ENCODE measurements at regions not wholly inside any gene's neighbourhood (a gene's known extent, or its start where the extent isn't known, plus 50 kb on each side); places are given as distances from the start of the nearest gene placed in this dataset.

DNA sequence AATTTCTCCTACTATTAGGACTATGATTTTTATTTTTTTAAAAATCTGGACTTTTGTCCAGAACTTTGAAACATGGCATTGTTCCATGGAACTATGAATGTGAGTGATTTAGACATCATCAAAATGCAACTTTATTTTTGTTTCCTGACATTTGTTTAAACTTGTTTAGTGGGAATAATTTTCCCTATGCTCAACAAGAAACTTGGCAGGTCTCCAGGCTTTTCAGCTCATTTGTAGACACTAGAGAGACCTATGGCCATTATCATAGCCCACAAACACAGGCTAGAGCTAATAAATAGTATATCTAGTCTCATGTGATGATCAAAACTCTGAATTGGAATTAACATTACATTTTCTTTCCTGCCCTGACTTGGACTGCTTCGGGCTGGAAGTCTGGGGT is 145.1 kb upstream of the CELF4 start:
- no peaks in the 10 kb centered on the region for H3K36me3 ChIP-seq
- H3K9me3 ChIP-seq: no peaks in the 10 kb centered on the region
- no peaks in the 10 kb centered on the region for H3K4me1 ChIP-seq
- intact Hi-C loops (cut with DNase I; ENCODE audit: low total_unique reads) (no loop called here), in situ Hi-C loops (cut with MboI; ENCODE audit: low pct_ligation_motif_present in 1 of 4, low pct_unique_long_range_greater_than_20kb in 1 of 4, low sequenced_read_pairs in 3 of 4) (no loop called here)
- WGBS, 2 donors (ENCODE audit: low coverage in 1 of 2): 40% methylated on average over 1 of the region's 1 CpG; no CpG with 5 or more reads in 1 of the 2 donors
- H3K27ac ChIP-seq: no peak overlapping the region
- no peak for DNase-seq
- no peaks in the 10 kb centered on the region for H3K27me3 ChIP-seq
- TF ChIP-seq, protein P1, sequence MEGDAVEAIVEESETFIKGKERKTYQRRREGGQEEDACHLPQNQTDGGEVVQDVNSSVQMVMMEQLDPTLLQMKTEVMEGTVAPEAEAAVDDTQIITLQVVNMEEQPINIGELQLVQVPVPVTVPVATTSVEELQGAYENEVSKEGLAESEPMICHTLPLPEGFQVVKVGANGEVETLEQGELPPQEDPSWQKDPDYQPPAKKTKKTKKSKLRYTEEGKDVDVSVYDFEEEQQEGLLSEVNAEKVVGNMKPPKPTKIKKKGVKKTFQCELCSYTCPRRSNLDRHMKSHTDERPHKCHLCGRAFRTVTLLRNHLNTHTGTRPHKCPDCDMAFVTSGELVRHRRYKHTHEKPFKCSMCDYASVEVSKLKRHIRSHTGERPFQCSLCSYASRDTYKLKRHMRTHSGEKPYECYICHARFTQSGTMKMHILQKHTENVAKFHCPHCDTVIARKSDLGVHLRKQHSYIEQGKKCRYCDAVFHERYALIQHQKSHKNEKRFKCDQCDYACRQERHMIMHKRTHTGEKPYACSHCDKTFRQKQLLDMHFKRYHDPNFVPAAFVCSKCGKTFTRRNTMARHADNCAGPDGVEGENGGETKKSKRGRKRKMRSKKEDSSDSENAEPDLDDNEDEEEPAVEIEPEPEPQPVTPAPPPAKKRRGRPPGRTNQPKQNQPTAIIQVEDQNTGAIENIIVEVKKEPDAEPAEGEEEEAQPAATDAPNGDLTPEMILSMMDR (IDR thresholded peaks at IDR 0.05): no peak
- TF ChIP-seq POLR2AphosphoS5 (IDR thresholded peaks at IDR 0.05) (no peak), EP300 (IDR thresholded peaks at IDR 0.05; ENCODE audit: low read depth) (no peak), POLR2A (IDR thresholded peaks at IDR 0.05) (no peak)
- H3K4me3 ChIP-seq: no peak overlapping the region

DNA sequence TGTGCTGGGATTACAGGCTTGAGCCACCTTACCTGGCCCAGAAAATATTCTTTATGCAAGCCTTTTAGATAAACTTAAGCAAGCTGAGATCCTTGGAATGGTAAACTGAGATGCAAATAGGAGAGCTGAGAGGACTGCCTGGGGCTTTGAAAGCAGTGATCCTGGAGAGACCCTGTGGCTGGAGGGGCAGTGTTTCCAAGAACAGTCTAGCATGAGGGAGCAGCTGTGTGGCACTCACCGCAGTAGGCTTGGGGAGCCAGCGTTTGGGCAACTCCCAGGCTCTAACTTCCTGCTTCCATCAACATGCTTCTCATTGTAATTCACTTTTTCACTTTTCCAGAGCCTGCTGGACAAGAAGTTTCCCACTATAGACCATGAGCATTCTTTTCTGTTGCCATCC is 144.1 kb upstream of the CELF4 start:
- no peak for TF ChIP-seq POLR2A (IDR thresholded peaks at IDR 0.05)
- TF ChIP-seq POLR2AphosphoS5 (IDR thresholded peaks at IDR 0.05): no peak
- TF ChIP-seq EP300 (IDR thresholded peaks at IDR 0.05; ENCODE audit: low read depth): no peak
- TF ChIP-seq, protein P1 (IDR thresholded peaks at IDR 0.05): no peak
- in situ Hi-C loops (cut with MboI; ENCODE audit: low pct_ligation_motif_present in 1 of 4, low pct_unique_long_range_greater_than_20kb in 1 of 4, low sequenced_read_pairs in 3 of 4): no loop called here
- DNase-seq: no peak
- no peaks in the 10 kb centered on the region for H3K9me3 ChIP-seq
- no peaks in the 10 kb centered on the region for H3K36me3 ChIP-seq
- intact Hi-C loops (cut with DNase I; ENCODE audit: low total_unique reads): no loop called here
- H3K27ac ChIP-seq: no peak overlapping the region
- no peaks in the 10 kb centered on the region for H3K4me1 ChIP-seq
- H3K27me3 ChIP-seq: no peaks in the 10 kb centered on the region
- 71% methylated on average over 2 of the region's 2 CpGs; no CpG with 5 or more reads in 1 of the 2 donors for WGBS, 2 donors (ENCODE audit: low coverage in 1 of 2)
- no peak overlapping the region for H3K4me3 ChIP-seq

DNA sequence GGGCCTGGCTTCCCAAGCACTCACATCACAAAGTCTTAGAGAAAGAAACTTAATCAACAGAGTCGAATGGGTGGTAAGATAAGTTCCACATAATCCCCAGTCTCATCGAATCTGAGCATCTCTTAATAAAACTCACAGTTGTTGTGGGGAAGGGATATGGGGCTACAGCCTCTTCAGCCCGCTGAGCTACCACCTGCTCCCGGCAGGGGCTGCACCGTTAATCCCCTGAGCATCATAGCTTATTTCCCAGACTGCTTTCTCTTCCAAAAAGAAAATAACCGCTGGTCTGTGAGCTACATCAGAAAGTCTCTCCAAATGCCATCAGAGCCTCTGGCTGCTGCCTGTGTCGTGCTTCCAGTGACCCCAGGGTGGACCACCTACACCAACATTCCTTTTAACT is 139.4 kb upstream of the CELF4 start:
- no peaks in the 10 kb centered on the region for H3K27me3 ChIP-seq
- H3K9me3 ChIP-seq: no peaks in the 10 kb centered on the region
- H3K27ac ChIP-seq: no peak overlapping the region
- intact Hi-C loops (cut with DNase I; ENCODE audit: low total_unique reads) (no loop called here), in situ Hi-C loops (cut with MboI; ENCODE audit: low pct_ligation_motif_present in 1 of 4, low pct_unique_long_range_greater_than_20kb in 1 of 4, low sequenced_read_pairs in 3 of 4) (no loop called here)
- no peaks in the 10 kb centered on the region for H3K36me3 ChIP-seq
- no peak for DNase-seq
- no peaks in the 10 kb centered on the region for H3K4me1 ChIP-seq
- WGBS, 2 donors (ENCODE audit: low coverage in 1 of 2): 50 to 85% methylated on average over 2 to 7 of the region's 7 CpGs
- no peak overlapping the region for H3K4me3 ChIP-seq
- no peak for TF ChIP-seq POLR2AphosphoS5 (IDR thresholded peaks at IDR 0.05)

DNA sequence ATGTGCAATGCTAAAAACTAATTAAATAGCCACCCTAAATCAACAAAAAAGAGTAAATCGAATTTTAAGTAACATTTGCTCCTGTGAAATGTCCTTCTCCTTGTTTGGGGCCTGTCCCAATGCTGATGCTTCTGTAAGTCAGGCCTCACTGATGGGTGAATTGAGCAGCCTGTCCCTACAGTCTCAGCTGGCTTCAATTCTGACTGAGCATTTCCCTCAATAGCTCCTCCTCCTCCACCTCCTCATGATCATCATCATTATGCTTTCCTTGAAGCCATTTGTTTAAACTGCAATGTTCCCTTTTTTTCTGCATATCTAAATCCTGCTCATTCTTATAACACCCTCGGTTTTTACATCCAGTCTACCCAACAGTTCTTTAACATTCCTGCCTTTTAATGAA is 137.2 kb upstream of the CELF4 start:
- WGBS, 2 donors (ENCODE audit: low coverage in 1 of 2): 49 to 55% methylated on average over 2 of the region's 2 CpGs
- Histone ChIP-seq H3K27ac (no peak overlapping the region), H3K27me3 (no peaks in the 10 kb centered on the region), H3K36me3 (no peaks in the 10 kb centered on the region), H3K4me3 (no peak overlapping the region), H3K4me1 (no peaks in the 10 kb centered on the region), H3K9me3 (no peaks in the 10 kb centered on the region)
- TF ChIP-seq POLR2AphosphoS5 (IDR thresholded peaks at IDR 0.05) (no peak), EP300 (IDR thresholded peaks at IDR 0.05; ENCODE audit: low read depth) (no peak), POLR2A (IDR thresholded peaks at IDR 0.05) (no peak)
- TF ChIP-seq, protein P1 (IDR thresholded peaks at IDR 0.05): no peak
- in situ Hi-C loops (cut with MboI; ENCODE audit: low pct_ligation_motif_present in 1 of 4, low pct_unique_long_range_greater_than_20kb in 1 of 4, low sequenced_read_pairs in 3 of 4): no loop called here
- no peak for DNase-seq
- intact Hi-C loops (cut with DNase I; ENCODE audit: low total_unique reads): no loop called here

DNA sequence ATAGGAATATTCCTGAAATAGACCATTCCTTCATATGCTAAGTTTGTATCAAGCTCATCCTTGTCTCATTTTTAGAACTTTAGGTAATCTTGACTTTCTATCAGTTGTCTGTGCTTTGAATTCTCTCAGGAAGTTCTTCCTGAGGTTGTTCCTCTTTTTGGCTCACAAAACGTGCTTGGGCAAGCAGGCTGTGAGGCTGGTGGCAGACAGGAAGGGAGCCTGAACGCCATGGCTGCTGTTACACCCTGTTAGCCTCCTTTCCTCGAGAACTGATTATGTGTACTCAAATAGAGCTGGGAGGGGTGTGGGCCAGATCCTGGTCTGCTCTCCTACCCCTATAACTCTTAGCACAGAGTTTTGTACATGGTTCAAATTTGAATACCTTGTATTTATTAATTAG is 136.4 kb upstream of the CELF4 start:
- Histone ChIP-seq H3K4me3 (no peak overlapping the region), H3K4me1 (no peaks in the 10 kb centered on the region), H3K27me3 (no peaks in the 10 kb centered on the region), H3K36me3 (no peaks in the 10 kb centered on the region), H3K9me3 (no peaks in the 10 kb centered on the region), H3K27ac (no peak overlapping the region)
- in situ Hi-C loops (cut with MboI; ENCODE audit: low pct_ligation_motif_present in 1 of 4, low pct_unique_long_range_greater_than_20kb in 1 of 4, low sequenced_read_pairs in 3 of 4): no loop called here
- DNase-seq: no peak
- intact Hi-C loops (cut with DNase I; ENCODE audit: low total_unique reads): no loop called here
- 24 to 33% methylated on average over 1 to 3 of the region's 3 CpGs for WGBS, 2 donors (ENCODE audit: low coverage in 1 of 2)
- no peak for TF ChIP-seq EP300 (IDR thresholded peaks at IDR 0.05; ENCODE audit: low read depth)
- TF ChIP-seq POLR2A (IDR thresholded peaks at IDR 0.05): no peak
- TF ChIP-seq, protein P1 (IDR thresholded peaks at IDR 0.05): no peak
- TF ChIP-seq POLR2AphosphoS5 (IDR thresholded peaks at IDR 0.05): no peak
